ENCODE measurements at regions not wholly inside any gene's neighbourhood (a gene's known extent, or its start where the extent isn't known, plus 50 kb on each side); places are given as distances from the start of the nearest gene placed in this dataset.

- DNase-seq, result no peak
Observed at GRCh38 chr5:44868541-44868940, 59.8 kb downstream of the MRPS30 start.

- peak; percentile 25 to 38 for DNase-seq
Observed at GRCh38 chr5:44869928-44870327, 61.2 kb downstream of the MRPS30 start.

GRCh38 chr5:44870430-44870829 is 61.7 kb downstream of the MRPS30 start:
- no peak for DNase-seq

GRCh38 chr5:44871401-44871800 is 62.7 kb downstream of the MRPS30 start:
- no peak for DNase-seq

GRCh38 chr5:44875661-44876605 is 67.2 kb downstream of the MRPS30 start:
- DNase-seq, result peak; percentile 41 to 55

- DNase-seq, result no peak
Observed at GRCh38 chr5:44881266-44881665, 72.5 kb downstream of the MRPS30 start.

- no peak for DNase-seq
Observed at GRCh38 chr5:44884036-44884435, 75.3 kb downstream of the MRPS30 start.

- DNase-seq, result no peak
Observed at GRCh38 chr5:44885903-44886302, 77.2 kb downstream of the MRPS30 start.

GRCh38 chr5:44887722-44888121 is 79.0 kb downstream of the MRPS30 start:
- no peak for DNase-seq

- DNase-seq, result no peak
Observed at GRCh38 chr5:44888435-44888834, 79.7 kb downstream of the MRPS30 start.

- no peak for DNase-seq
Observed at GRCh38 chr5:44891116-44891515, 82.4 kb downstream of the MRPS30 start.

GRCh38 chr5:44900273-44900954 is 91.7 kb downstream of the MRPS30 start:
- no peak for DNase-seq

- no peak for DNase-seq
Observed at GRCh38 chr5:44907396-44907795, 98.6 kb downstream of the MRPS30 start.

GRCh38 chr5:44909004-44909403 is 100.3 kb downstream of the MRPS30 start:
- no peak for DNase-seq

- no peak for DNase-seq
Observed at GRCh38 chr5:44911501-44911900, 102.8 kb downstream of the MRPS30 start.

GRCh38 chr5:44914221-44914620 is 105.5 kb downstream of the MRPS30 start:
- no peak for DNase-seq

GRCh38 chr5:44919560-44919959 is 110.8 kb downstream of the MRPS30 start:
- no peak for DNase-seq

- no peak for DNase-seq
Observed at GRCh38 chr5:44927115-44927733, 118.5 kb downstream of the MRPS30 start.

- DNase-seq, result no peak
Observed at GRCh38 chr5:44932922-44933585, 124.3 kb downstream of the MRPS30 start.

GRCh38 chr5:44933686-44934085 is 124.9 kb downstream of the MRPS30 start:
- DNase-seq, result no peak

GRCh38 chr5:44935262-44935661 is 126.5 kb downstream of the MRPS30 start:
- no peak for DNase-seq

GRCh38 chr5:44935871-44936270 is 127.1 kb downstream of the MRPS30 start:
- DNase-seq, result no peak
